Pancreas (tissue), 10 donors: ENCODE measurements at regions not wholly inside any gene's neighbourhood (a gene's known extent, or its start where the extent isn't known, plus 50 kb on each side); places are given as distances from the start of the nearest gene placed in this dataset.

ENCODE experiments used
- ATAC-seq, 4 donors: fragments of 200-7000 bp; cut with Tn5 transposase; one replicate each; pipeline versions ENCODE4 v1.8.0 to v1.9.1; 2020; ENCODE audit warnings: mild to moderate bottlenecking in 4 of 4, moderate library complexity in 4 of 4
- DNase-seq, 6 donors: peaks; one replicate each; pipeline ENCODE4 v3.0.0-alpha.2; 2020
- FAIRE-seq: peaks from 2 replicates; lab custom pipeline; 2012; peaks lifted over from hg19 to GRCh38; lab: Jason Lieb, UNC
- H3K27ac ChIP-seq, 4 donors: fragments of 200-600 bp; sonication (generic); 1 replicate in 3 of 4; 2 replicates in 1 of 4; pipeline versions ENCODE4 v1.5.0 to v1.8.0; 2020
- H3K27me3 ChIP-seq, 4 donors: fragments of 200-600 bp; one replicate each; pipeline ENCODE4 v1.8.0; 2021
- H3K36me3 ChIP-seq, 3 donors: fragments of 200-600 bp; sonication (generic) in 1 of 3; one replicate each; pipeline versions ENCODE4 v1.5.0 to v1.8.0; 2020 to 2021
- H3K4me1 ChIP-seq, 3 donors: fragments of 200-600 bp; one replicate each; pipeline ENCODE4 v1.8.0; 2021
- H3K4me3 ChIP-seq, 4 donors: fragments of 200-600 bp; sonication (generic) in 2 of 4; one replicate each; pipeline versions ENCODE4 v1.5.0 to v1.8.0; 2020 to 2021
- H3K9me3 ChIP-seq, 4 donors: fragments of 200-600 bp; one replicate each; pipeline ENCODE4 v1.8.0; 2021
- whole genome bisulfite sequencing, 2 donors: extraction: QIAGEN DNeasy Blood & Tissue Kit; methylation state at CpG; one replicate each; pipeline ENCODE4 v1.1.7; 2013; 5-methylcytosine and 5-hydroxymethylcytosine counted together
- intact Hi-C, 3 donors: fragments of 100-400 bp; cut with DNase I; formaldehyde crosslinking; loops; one replicate each; pipeline versions ENCODE4 v1.11.1 to v1.14.2; 2022
- TF ChIP-seq, protein P1 (sequence below), 4 donors: fragments of 200-600 bp; sonication (generic) in 3 of 4; IDR thresholded peaks; one replicate each; pipeline versions ENCODE4 v1.5.0 to v1.8.0; 2021; ENCODE audit warnings: antibody characterized with exemption in 4 of 4
- donor health status: healthy with polysubstance abuse.
- donor health status: DM: no; HTN: no; CAD: no; lungs with moderate emphysema.
- donor health status: DM: no; HTN: no; CAD: no.
- donor health status: control.
- donor health status: control.
- donor health status: Bipolar disorder and iron deficiency.
- donor health status: DM: yes; HTN: yes; CAD: no.
- donor health status: DM: no; HTN: no; CAD: no.
- donor health status: DM: no; HTN: no; CAD: no.
- donor health status: DM: yes; HTN: yes; CAD: no.

DNA sequence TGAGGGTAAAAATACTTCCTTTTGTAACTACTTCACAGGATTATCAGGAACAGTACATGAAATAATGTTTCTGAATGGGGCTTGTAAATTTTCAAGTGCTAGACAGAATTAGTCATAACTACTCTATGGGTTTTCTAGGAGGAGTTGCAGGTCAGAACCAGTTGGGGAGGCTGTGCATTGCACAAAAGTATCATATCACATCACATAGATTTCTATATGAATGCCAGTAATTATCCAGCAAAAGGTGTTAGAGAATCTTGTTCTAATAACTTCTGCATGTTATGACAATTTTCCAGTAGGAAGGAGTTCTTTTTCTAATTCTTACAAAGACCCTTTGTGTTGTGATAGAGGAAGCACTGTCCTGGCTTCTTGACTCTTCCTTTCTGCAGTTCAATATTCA lies 551.6 kb downstream of the COL12A1 start:
- TF ChIP-seq, protein P1, sequence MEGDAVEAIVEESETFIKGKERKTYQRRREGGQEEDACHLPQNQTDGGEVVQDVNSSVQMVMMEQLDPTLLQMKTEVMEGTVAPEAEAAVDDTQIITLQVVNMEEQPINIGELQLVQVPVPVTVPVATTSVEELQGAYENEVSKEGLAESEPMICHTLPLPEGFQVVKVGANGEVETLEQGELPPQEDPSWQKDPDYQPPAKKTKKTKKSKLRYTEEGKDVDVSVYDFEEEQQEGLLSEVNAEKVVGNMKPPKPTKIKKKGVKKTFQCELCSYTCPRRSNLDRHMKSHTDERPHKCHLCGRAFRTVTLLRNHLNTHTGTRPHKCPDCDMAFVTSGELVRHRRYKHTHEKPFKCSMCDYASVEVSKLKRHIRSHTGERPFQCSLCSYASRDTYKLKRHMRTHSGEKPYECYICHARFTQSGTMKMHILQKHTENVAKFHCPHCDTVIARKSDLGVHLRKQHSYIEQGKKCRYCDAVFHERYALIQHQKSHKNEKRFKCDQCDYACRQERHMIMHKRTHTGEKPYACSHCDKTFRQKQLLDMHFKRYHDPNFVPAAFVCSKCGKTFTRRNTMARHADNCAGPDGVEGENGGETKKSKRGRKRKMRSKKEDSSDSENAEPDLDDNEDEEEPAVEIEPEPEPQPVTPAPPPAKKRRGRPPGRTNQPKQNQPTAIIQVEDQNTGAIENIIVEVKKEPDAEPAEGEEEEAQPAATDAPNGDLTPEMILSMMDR (IDR thresholded peaks at IDR 0.05), result no peak
- no peak for FAIRE-seq
- intact Hi-C loops, result no loop called here
- Histone ChIP-seq H3K27ac (no peak overlapping the region), H3K27me3 (no peaks in the 10 kb centered on the region), H3K36me3 (no peaks in the 10 kb centered on the region), H3K4me1 (no peaks in the 10 kb centered on the region), H3K9me3 (no peaks in the 10 kb centered on the region), H3K4me3 (no peak overlapping the region)
- no peak for DNase-seq
- ATAC-seq, result no peak

DNA sequence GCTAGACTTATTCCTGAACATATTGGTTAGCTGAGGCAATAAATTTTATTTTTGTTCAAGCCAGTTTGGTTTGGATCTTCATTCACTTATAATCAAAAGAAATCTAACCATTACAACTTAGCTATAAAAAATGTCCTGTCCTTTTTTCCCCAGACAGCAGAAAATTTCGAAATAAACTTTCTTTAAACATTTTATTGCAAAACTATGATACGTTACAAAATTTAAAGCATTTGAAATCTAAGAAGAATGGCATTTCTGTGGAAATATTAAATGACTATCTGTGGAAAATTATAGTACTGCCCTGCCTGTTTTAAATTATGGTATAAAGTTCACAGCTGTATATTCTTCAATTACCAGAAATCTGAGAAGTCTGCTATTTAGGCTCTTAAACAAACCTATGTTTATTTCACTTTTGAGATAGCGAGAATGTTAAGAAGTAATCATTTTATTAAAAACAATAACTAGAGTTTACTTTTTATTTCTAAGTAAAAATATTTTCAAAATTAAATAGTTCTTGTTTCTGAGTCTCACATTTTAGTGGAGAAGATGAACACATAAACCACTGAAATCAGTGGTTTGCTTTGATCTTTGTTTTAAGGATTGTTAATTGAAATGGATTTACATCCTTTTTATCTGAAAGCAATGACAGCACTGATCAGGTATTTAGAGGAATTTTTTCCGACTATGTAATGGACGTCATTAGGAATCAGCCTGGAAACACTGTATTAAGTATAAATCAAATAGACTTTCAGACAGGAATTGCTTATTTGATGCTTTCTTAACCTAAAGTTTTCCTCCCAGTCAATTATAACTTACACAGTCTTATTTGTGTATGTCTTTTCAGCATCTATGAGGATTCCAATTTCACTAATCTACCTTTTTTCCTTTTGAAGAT lies 553.7 kb downstream of the COL12A1 start:
- no peaks in the 10 kb centered on the region for H3K4me1 ChIP-seq
- H3K27ac ChIP-seq, result no peak overlapping the region
- no peak for FAIRE-seq
- H3K27me3 ChIP-seq, result no peaks in the 10 kb centered on the region
- no peak overlapping the region for H3K4me3 ChIP-seq
- WGBS, 2 donors, result 69 to 80% methylated on average over 5 of the region's 5 CpGs
- no peak for ATAC-seq
- H3K9me3 ChIP-seq, result no peaks in the 10 kb centered on the region
- TF ChIP-seq, protein P1 (IDR thresholded peaks at IDR 0.05), result no peak
- no peaks in the 10 kb centered on the region for H3K36me3 ChIP-seq
- intact Hi-C loops, result no loop called here
- DNase-seq, result no peak

DNA sequence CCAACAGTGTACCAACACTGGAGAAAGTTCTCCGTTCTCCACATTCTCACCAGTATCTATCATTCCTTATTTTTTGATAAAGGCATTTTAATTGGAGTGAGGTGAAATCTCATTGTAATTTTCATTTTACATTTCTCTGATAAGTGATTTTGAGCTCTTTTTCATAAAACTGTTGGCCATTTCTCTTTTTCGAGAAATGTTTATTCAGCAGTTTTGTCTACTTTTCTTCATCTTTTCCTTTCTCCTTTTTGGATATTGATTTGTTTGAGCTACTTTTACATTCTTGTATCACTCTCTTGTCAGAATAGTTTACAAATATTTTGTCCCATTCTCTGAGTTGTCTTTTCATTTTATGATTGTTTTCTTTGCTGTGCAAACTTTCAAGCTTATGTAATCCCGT lies 555.2 kb downstream of the COL12A1 start:
- no peaks in the 10 kb centered on the region for H3K4me1 ChIP-seq
- intact Hi-C loops, result no loop called here
- TF ChIP-seq, protein P1 (IDR thresholded peaks at IDR 0.05), result no peak

DNA sequence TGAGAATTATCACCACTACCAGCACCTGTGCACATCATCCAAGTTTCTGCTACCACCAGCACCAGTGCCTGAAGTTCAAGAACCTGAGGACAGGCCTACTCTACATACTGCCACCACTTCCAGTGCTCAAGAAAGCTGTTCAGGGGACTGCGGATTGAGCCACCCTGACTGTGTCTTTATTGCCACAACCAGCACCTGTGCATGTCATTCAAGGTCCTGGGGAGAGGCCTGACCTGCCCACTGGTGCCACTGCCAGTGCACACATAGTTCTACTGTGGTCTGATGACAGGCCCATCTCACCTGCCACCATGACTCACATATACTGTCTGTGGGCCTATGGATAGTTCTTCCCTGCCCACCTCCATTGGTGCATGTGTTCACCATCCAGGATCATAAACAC lies 559.4 kb downstream of the COL12A1 start:
- no peak overlapping the region for H3K27ac ChIP-seq
- 95 to 100% methylated on average over 1 of the region's 1 CpG for WGBS, 2 donors
- intact Hi-C loops, result no loop called here
- TF ChIP-seq, protein P1 (IDR thresholded peaks at IDR 0.05), result no peak
- FAIRE-seq, result no peak
- no peaks in the 10 kb centered on the region for H3K4me1 ChIP-seq
- no peak for DNase-seq
- H3K4me3 ChIP-seq, result no peak overlapping the region
- no peak for ATAC-seq
- no peaks in the 10 kb centered on the region for H3K9me3 ChIP-seq
- no peaks in the 10 kb centered on the region for H3K36me3 ChIP-seq
- H3K27me3 ChIP-seq, result no peaks in the 10 kb centered on the region

More for the DNA sequence above, 555.2 kb downstream of the COL12A1 start:
- no peak for DNase-seq
- no peaks in the 10 kb centered on the region for H3K27me3 ChIP-seq
- no peak overlapping the region for H3K4me3 ChIP-seq
- 83 to 88% methylated on average over 3 of the region's 3 CpGs for WGBS, 2 donors
- no peaks in the 10 kb centered on the region for H3K9me3 ChIP-seq
- ATAC-seq, result no peak
- no peak for FAIRE-seq
- H3K36me3 ChIP-seq, result no peaks in the 10 kb centered on the region
- no peak overlapping the region for H3K27ac ChIP-seq
